NCI-H128 (cell line): ENCODE measurements at regions not wholly inside any gene's neighbourhood (a gene's known extent, or its start where the extent isn't known, plus 50 kb on each side); places are given as distances from the start of the nearest gene placed in this dataset.

ENCODE experiments used
- DNase-seq: peaks from one replicate; lab custom pipeline; 2025; ENCODE audit not compliant: unreplicated experiment; lab: John Stamatoyannopoulos, UW

DNA sequence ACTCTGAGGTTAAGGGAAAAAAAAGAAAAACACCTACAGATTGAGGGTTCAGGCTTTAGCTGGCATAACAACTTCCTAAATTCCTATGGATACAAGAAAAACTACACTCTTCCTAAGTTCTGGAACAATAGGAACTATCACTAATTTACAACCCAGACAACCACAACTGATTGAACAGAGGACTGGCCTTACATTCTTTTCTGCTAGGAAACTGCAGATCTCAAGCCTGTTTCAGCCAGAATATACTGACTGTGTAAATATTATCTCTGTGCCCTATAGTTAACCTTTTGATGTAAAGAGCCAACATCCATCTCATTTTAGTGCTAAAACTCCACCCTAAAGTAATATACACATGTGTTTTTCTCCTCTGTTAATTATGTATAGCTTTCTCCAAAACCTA lies 1186.5 kb upstream of the TMPRSS15 start:
- DNase-seq = no peak

DNA sequence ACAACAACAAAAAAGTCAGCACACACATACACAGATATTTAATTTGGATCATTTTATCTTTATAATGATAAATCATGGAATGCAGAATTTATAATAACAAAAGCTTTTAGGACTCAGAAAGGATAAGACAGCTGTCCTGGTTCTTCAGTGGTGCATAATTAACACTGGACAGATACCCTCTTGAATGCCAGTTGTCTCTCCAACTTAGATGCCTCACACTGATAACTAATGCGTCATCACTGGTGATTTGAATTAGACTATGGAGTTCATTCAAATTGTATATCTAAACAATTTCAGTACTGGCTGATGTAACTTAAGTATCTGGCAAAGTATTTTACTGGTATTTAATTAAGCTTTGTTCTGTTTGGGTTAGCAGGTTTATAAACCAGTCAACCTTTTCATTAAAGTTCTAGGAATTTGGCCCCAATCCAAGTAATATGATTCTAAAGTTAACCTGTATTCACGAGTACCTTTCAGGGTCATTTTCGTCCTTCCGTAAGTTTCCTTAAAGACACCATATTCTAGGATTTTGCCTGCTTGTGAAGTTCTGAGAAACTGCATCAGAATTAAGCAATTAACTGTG lies 1199.5 kb upstream of the TMPRSS15 start:
- DNase-seq = no peak

DNA sequence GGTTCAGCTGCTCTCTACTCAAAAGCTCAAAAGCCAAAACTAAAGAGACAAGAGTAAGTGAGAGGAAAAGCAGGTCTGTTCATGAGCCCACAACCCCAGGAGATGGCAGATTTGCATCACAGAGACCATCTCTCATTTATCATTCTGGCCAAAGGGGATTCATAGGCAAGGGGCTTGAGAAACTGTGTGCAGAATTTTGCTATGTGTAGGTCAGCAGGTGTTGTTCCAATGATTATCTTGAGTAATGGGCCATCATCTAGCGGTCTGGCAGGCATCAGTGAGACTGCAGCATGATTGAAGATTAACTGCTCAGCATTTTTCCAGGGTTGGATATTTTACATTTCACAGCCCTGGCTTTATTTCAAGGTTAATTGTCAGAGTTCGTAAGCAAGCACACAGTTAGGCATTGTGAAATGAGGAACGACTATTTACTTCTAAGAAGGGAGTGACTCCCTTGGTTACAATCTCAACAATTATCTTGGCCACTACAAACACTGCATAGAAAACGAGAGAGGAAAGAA lies 1204.6 kb upstream of the TMPRSS15 start:
- DNase-seq = no peak

DNA sequence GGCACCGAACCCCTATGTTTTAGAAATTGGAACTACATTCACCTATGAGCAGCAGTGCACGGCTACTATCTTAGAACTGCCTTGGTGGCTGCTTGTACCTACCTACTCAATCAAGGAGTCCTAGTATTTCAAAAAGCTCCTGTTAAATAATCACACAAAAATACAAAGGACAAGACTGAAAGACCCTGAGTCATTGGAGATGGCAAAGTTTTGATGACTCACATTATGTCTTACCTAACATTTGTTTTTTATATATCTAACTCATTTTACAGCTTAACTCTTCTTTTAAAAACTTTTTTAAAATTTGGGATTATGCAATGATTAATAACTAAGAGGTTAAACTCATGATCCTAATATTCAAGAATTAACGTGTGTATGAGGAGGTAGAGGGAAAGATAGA lies 1206.0 kb upstream of the TMPRSS15 start:
- DNase-seq = no peak

DNA sequence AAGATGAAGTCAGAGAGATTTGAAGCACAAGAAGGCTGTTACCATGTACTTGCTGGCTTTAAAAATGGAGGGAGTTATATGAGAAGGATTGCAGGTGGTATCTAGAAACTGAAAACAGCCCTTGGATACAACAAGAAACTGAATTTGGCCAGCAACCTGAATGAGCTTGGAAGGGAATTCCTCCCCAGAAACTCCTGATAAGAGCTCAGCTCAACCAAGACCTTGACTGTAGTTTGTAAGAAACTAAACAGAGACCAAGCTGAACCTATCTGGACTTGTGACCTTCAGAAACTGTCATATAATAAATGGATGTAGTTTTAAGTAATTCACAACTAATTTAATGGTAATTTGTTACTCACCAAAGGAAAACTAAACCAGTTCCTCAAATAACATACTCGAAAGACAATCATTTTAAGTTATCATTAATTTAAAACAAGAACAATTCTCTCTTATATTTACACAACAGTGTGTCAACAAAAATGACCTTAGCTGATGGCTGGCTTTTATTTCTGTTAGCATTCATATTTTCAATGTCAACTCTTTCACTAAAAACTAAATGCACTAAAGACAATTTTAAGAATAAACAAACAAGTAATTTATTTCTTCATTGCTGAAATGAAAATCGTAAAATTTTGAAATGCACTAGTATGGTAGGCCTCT lies 1218.4 kb upstream of the TMPRSS15 start:
- DNase-seq = no peak

DNA sequence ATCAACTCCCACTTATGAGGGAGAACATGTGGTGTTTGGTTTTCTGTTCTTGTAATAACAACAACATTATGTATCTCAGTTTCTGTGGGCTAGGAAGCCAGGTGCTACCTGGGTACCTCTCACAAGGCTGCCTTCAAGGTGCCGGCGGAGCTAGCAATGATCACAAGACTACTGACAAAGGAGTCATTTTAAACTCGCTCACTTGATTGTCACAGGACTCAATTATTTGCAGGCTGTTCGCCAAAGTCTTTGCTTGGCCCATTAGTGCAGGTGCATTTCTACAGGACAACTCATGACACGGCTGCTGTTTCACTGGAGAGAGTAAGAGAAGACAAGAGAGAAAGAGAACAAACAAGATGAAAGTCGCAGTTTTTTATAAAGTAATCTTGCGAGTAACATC lies 1237.4 kb upstream of the TMPRSS15 start:
- DNase-seq = no peak

DNA sequence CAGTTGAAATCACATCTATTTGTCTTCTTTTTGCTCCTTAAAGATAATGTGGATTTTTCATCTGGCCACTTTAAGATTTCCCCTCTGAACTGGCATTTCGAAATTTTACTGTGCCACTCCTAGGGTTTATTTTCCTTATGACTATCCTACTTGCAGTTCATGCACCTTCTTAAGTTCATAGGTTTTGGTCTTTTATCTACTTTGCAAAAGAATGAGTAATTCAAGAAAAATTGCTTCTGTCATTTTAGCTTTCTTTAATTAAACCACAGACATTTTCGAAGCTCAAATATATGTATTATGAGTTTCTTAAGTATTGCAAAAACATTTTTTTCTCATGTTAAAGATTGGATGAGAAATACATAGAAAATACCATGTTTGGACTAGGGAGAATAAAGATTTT lies 1244.8 kb upstream of the TMPRSS15 start:
- no peak for DNase-seq

DNA sequence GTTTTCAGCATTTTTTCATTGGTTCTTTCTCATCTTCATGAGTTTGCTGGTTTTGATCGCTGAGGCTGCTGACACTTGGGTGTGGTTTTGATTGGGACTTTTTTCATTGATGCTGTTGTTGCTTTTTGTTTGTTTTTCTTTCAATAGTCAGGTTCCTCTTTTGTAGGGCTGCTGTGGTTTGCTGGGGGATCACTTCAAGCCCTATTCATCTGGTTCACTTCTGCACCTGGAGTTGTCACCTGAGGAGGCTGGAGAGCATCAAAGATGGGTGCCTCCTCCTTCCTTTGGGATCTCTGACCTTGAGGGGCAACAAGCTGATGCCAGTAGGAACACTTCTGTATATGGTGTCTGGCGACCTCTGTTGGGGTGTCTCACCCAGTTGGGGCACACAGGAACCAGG lies 1279.9 kb upstream of the TMPRSS15 start:
- DNase-seq = no peak

DNA sequence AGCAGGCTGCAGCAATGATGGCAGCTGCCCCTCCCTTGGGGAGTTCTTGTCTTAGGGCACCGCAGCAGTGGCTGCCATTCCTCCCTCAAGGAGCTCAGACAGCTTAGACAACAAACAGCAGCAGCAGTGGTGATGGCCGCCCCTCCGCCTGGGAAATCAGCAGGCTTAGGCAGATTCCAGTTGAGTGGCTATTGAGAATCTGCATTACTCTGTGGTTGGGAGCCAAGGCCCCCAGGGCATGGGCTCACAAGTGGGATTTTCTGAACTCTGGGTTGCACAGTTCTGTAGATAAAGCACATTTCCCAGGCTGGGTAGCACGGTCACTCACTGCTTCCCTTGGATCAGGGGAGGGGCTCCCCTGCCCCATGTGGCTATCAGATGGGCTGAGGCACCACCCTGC lies 1280.7 kb upstream of the TMPRSS15 start:
- DNase-seq = no peak

DNA sequence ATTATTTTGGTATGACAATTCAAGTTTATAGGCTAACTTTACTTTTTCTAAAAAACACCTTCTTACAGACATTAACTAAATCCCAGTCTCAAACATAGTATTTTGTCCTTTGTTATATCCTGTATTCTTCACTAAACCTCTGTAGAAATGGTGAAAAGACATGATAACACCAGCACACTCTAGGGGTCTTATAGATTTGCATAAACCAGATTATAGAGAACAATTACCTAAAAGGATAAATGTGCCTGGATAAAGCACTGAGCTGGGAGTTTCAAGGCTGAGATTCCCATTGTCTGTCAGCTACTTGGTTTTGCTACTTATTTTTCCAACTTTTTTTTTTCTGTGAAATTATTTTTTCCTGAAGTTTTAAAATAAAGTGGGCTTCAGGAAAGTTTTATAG lies 1288.6 kb upstream of the TMPRSS15 start:
- DNase-seq = no peak

DNA sequence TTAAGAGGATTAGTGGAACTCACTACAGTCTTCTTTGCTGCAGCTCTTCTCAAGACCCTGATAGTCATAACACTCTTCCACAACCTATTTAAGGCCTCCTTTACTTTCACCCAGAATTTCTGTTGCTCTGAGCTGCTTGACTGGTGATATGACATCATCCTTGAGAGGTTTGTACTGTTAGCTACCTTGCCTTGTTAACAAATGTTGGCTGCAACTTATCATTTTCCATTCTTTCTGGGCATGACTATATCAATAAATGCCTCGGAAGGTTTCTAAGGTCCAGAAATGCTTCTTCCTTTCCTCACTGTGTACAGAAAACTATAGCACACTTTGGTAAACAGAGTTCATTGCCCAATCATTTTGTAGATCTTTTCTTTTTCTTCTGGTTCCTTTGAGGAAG lies 1292.2 kb upstream of the TMPRSS15 start:
- no peak for DNase-seq

DNA sequence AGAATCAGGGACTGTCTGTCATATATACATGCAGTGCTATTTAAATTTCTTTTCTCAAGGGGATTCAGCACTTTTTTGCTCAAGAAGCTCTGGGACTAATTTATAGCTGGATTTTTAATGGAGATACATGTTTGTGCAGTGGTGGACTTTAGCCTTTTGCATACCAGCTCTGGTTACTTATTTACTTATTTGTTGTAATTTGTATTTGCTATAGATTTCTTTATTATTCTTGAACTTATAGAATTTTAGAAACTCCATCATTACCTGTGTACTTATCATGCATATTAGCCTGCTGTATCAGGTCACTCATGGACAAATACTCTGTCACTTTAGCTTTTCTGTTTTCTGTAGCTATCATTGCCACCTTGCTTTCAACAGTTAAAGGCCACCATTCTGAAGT lies 1296.9 kb upstream of the TMPRSS15 start:
- DNase-seq = no peak

DNA sequence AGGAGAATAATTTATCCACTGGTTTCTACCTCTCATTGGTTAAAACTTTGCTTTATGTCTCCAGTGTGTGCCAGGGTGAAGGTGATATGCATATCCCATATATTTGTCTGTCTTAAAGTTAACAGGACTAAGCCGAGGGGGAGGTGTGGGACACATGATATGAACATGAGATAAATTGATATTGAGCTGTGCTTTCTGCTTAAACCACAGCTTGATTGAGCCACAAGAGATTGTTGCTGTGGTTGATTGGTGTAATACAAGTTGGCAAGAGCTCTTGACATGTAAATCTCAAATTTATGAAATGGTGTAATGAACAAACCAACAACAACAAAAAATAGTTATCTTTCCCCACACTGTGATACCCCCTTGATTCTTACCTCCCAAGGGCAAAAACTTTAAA lies 1295.5 kb upstream of the NCAM2 start:
- DNase-seq = no peak

DNA sequence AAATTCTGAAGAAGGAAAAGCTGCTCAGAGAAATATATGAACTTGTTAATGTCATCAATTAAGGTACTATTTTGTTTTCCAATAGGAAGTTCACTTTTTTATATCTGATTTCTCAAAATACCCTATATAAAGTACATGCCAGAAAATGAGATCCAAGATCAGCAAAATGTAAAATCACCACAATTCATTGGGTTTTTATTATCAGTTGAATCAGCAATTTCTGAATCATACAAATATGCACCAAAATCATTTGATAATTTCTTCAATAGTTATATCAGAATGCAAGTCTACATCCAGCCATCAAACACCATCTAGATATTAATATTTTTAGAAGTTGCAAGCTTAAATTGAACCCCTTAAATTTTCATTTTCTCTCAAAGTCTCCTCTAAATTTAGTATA lies 1293.4 kb upstream of the NCAM2 start:
- DNase-seq = no peak

DNA sequence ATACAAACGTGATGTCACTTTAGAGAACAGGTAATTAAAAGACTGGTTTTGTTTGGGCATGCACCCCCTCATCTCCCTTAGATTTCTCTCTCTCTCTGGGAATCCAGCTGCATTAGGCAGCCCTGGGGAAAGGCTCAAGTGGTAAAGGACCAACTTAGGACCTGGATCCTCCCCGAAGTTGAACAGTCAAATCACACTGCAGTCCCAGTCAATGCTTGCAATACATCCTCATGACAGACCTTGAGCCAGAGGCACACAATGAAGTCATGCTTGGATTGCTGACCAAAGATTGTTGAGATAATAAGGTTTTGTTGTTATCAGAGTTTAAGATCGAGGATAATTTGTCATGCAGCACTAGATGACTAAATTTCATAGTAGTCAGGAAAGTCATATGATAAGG lies 1285.8 kb upstream of the NCAM2 start:
- DNase-seq = no peak

DNA sequence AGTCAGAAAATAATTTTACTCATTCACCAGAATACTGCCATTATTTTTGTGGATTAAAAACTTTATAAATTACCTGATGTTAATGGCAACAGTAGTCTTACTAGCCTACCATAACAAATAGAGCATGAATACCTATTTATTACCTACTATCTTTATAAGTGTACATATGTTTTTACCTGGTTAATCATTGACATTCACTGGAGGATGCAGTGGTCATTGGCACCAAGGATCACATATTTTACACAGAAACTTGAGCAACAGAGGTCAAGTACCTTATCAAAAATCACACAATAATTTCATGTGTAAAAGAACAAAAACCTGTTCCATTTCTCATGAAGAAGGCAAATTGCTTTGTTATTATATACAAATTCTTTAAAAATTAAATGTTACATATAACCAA lies 1284.9 kb upstream of the NCAM2 start:
- DNase-seq = no peak

DNA sequence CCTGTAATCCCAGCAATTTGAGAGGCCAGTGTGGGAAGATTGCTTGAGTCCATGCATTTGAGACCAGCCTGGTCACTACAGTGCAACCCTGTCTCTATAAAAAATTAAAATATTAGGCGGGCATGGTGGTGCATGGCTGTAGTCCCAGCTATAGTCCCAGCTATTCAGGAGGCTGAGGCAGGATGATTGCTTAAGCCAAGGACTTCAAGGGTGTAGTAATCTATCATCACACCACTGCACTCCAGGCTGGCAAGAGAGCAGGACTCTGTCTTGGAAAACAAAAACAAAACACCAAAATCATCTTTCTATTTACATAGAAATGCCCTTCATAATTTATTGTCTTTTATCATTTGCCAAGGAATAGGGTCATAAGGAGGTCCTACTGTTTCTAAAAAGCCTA lies 1274.1 kb upstream of the NCAM2 start:
- DNase-seq = no peak

DNA sequence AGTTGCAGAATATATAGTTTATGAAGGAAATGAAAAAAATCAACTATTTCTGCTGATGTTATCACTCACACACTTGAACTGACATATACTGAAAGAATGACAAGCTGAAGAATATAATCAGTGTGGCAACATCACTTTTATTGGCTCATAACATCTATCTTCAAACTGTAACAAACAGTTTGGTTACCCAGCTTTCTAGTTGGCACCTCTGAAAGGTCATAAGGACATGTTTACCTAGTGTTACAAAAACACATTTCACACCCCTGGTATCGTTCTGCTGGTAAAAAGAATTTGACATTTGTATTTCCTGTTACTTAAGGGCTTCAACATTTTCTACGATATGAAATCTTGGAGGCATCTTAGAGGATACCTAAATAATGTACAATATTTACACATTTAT lies 1267.0 kb upstream of the NCAM2 start:
- DNase-seq = no peak

DNA sequence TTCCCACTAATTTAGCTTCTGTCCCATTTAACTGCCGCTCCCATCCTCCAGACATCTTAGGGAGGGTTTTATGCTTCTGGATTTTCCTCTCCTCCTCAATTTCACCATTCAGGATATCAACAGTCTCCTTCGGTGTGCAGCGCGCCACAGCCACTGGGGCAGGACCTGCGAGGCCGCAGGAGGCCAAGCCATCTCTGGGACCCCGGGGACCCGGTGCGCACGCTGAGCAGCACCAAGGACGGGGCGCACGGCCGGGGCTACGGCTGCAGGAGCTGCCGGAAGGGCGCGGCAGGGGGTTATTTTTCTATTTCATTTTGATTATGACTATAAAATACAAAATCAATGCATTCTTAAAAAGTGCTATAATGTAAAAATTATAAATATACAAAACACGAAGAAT lies 1238.4 kb upstream of the NCAM2 start:
- DNase-seq = no peak

DNA sequence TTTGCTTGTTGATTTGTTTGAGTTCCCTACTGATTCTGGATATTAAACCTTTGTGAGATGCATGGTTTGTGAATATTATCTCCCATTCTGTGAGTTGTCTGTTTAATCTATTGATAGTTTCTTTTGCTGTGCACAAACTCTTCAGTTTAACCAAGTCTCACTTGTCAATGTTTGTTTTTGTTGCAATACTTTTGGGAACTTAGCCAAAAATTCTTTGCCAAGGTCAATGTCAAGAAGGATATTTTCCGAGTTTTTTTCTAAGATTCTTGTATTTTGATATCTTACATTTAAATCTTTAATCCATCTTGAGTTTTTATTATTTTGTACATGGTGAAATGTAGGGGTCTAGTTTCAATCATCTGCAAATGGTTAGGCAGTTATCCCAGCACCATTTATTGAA lies 1230.7 kb upstream of the NCAM2 start:
- DNase-seq = no peak

DNA sequence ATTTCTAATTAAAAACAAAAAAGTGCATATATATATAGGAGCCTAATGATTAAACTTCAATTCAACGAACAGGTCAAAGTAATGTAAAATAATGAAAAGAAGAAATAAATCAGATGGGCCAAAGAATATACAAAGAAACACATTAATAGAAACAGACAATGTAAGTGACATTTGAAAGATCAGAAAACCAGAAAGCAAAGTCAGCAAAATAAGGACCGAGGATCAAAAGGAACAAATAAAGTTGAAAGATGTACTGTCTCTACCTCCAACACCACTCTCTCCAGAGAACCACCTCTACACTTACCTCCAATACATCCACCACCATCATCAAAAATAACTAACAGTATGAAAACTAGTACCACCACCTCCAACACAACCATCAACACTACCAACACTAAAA lies 1226.3 kb upstream of the NCAM2 start:
- DNase-seq = no peak

DNA sequence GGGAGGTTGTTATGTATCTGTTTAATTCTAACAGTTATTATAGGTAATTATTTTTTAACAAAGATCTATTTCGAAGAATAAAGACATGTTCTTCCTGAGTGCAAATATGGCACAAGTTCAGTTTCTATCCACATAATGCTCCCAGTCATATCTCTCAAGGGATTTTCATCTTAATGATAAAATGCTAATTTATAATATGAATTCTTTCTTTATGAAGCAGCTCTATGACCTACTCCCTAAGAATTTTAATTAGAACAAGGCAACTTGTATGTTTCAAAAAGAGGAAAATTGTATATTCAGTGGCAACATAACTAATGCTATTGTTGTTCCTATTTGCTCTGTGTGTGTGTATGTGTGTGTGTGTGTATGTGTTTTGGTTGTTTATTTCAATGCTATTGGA lies 1222.1 kb upstream of the NCAM2 start:
- DNase-seq = no peak
